HCT116 (cell line): ENCODE measurements at regions not wholly inside any gene's neighbourhood (a gene's known extent, or its start where the extent isn't known, plus 50 kb on each side); places are given as distances from the start of the nearest gene placed in this dataset.

ENCODE experiments used
- ATAC-seq: fragments of 200-7000 bp; cut with Tn5 transposase; 2 replicates; pipeline ENCODE4 v1.9.1; 2020; ENCODE audit warnings: mild to moderate bottlenecking, moderate library complexity
- BruUV-seq: library from RNA; stranded (reverse); fragments of 400-500 nt; replicated peaks from 2 replicates; lab custom pipeline; 2021; lab: Mats Ljungman, UMichigan
- CTCF ChIA-PET: fragments of 300-600 bp; sonication (Branson Sonifier 250); formaldehyde crosslinking; loops from one replicate; lab custom pipeline; 2021; ENCODE audit warnings: antibody characterized with exemption; lab: Charles Lee
- POLR2A ChIA-PET: fragments of 300-600, 350-600 bp; sonication (Branson Sonifier 250); formaldehyde crosslinking; loops from one replicate; lab custom pipeline; 2021; ENCODE audit warnings: antibody characterized with exemption; lab: Charles Lee
- RAD21 ChIA-PET, 2 experiments: fragments of 300-600 bp; sonication (Branson Sonifier 250); formaldehyde crosslinking; loops; one replicate each; lab custom pipeline; 2023; ENCODE audit warnings: low total read pairs in 2 of 2; ENCODE audit not compliant: uncharacterized antibody in 2 of 2, unreplicated experiment in 2 of 2, low non-redundant PET in 1 of 2; lab: Charles Lee
- DNase-seq: peaks from one replicate; pipeline ENCODE4 v3.0.0-alpha.2; 2010; ENCODE audit warnings: low read depth, low spot score
- H2AFZ ChIP-seq: fragments of 200-600 bp; shearing (Covaris generic), sonication (generic); 2 replicates; pipeline ENCODE4 v1.6.1; 2017; ENCODE audit warnings: low read depth, mixed run types, mixed read lengths, antibody characterized with exemption, low read length; ENCODE audit not compliant: poor library complexity, severe bottlenecking
- H3K27ac ChIP-seq: 2 replicates; pipeline ENCODE4 v1.5.1; 2012; ENCODE audit warnings: low read depth, low read length
- H3K27me3 ChIP-seq: fragments of 200-600 bp; sonication (generic); 2 replicates; pipeline ENCODE4 v1.6.1; 2016; ENCODE audit warnings: mixed run types, low read length, mixed read lengths; ENCODE audit not compliant: insufficient read depth
- H3K36me3 ChIP-seq, 2 experiments: fragments of 200-500 bp in 1 of 2; fragments of 200-600 bp in 1 of 2; sonication (Bioruptor generic) in 1 of 2; sonication (generic) in 1 of 2; 2 replicates each; pipeline versions ENCODE4 v1.5.1 to v1.6.1; 2014 to 2016; ENCODE audit warnings: low read length in 2 of 2, inconsistent platforms in 1 of 2, mixed read lengths in 1 of 2, mixed run types in 1 of 2; ENCODE audit not compliant: insufficient read depth in 2 of 2, control insufficient read depth in 1 of 2
- H3K4me1 ChIP-seq, 2 experiments: fragments of 200-600 bp in 1 of 2; sonication (generic) in 1 of 2; 2 replicates each; pipeline versions ENCODE4 v1.5.1 to v1.6.1; 2012 to 2017; ENCODE audit warnings: low read length in 2 of 2, inconsistent platforms in 1 of 2, mild to moderate bottlenecking in 1 of 2, mixed read lengths in 1 of 2, mixed run types in 1 of 2, moderate library complexity in 1 of 2; ENCODE audit not compliant: insufficient read depth in 2 of 2, control insufficient read depth in 1 of 2
- H3K4me2 ChIP-seq: fragments of 200-600 bp; sonication (generic); 2 replicates; pipeline ENCODE4 v1.6.1; 2017; ENCODE audit warnings: mixed run types, low read length, mixed read lengths
- H3K4me3 ChIP-seq, 2 experiments: fragments of 200-600 bp in 1 of 2; sonication (generic) in 1 of 2; replicated peaks in 1 of 2; 2 replicates each; pipeline ENCODE4 v1.5.1; 2011 to 2016; ENCODE audit warnings: low read length in 2 of 2, control low read depth in 1 of 2, low read depth in 1 of 2, mild to moderate bottlenecking in 1 of 2, mixed read lengths in 1 of 2, mixed run types in 1 of 2
- H3K79me2 ChIP-seq: fragments of 200-600 bp; sonication (generic); 2 replicates; pipeline ENCODE4 v1.6.1; 2017; ENCODE audit warnings: mild to moderate bottlenecking, mixed run types, low read length, moderate library complexity, mixed read lengths; ENCODE audit not compliant: insufficient read depth
- H3K9ac ChIP-seq: fragments of 200-600 bp; sonication (generic); 2 replicates; pipeline ENCODE4 v1.6.1; 2016; ENCODE audit warnings: low read length, mixed read lengths
- H3K9me2 ChIP-seq: fragments of 200-600 bp; sonication (generic), shearing (Covaris generic); 2 replicates; pipeline ENCODE4 v1.6.1; 2017; ENCODE audit warnings: mixed run types, mild to moderate bottlenecking, moderate library complexity; ENCODE audit not compliant: insufficient read depth
- H3K9me3 ChIP-seq, 2 experiments: fragments of 200-500 bp in 1 of 2; fragments of 200-600 bp in 1 of 2; sonication (Bioruptor generic) in 1 of 2; sonication (generic) in 1 of 2; 2 replicates each; pipeline ENCODE4 v1.6.1; 2014 to 2017; ENCODE audit warnings: low read length in 2 of 2, mixed read lengths in 2 of 2, inconsistent platforms in 1 of 2, low read depth in 1 of 2, mild to moderate bottlenecking in 1 of 2, mixed run types in 1 of 2, moderate library complexity in 1 of 2; ENCODE audit not compliant: control insufficient read depth in 1 of 2, insufficient read depth in 1 of 2
- H4K20me1 ChIP-seq: fragments of 200-600 bp; sonication (generic), shearing (Covaris generic); 2 replicates; pipeline ENCODE4 v1.6.1; 2017; ENCODE audit warnings: mixed run types, mild to moderate bottlenecking, moderate library complexity; ENCODE audit not compliant: insufficient read depth
- ATF3 ChIP-seq: IDR thresholded peaks from 2 replicates; pipeline ENCODE4 v1.6.1; 2012
- CEBPB ChIP-seq: IDR thresholded peaks from 2 replicates; pipeline ENCODE4 v1.6.1; 2012; ENCODE audit warnings: low read depth
- CTCF ChIP-seq, 3 experiments: fragments of 200-600 bp in 1 of 3; sonication (generic) in 1 of 3; IDR thresholded peaks in 2 of 3; conservative IDR thresholded peaks in 1 of 3; 2 replicates each; pipeline ENCODE4 v1.5.1; 2012 to 2017; ENCODE audit warnings: low read depth in 2 of 3, low read length in 2 of 3, antibody characterized with exemption in 1 of 3, borderline replicate concordance in 1 of 3, control low read depth in 1 of 3, mild to moderate bottlenecking in 1 of 3, mixed read lengths in 1 of 3, mixed run types in 1 of 3, moderate library complexity in 1 of 3; ENCODE audit not compliant: insufficient read depth in 1 of 3
- EGR1 ChIP-seq: IDR thresholded peaks from 2 replicates; pipeline ENCODE4 v1.6.1; 2012; ENCODE audit warnings: low read depth
- EZH2 ChIP-seq: fragments of 200-600 bp; sonication (generic); IDR thresholded peaks from 2 replicates; pipeline ENCODE4 v1.6.1; 2017; ENCODE audit warnings: antibody characterized with exemption, mixed run types
- EZH2phosphoT487 ChIP-seq: fragments of 200-600 bp; IDR thresholded peaks from 2 replicates; pipeline ENCODE4 v1.6.1; 2018; ENCODE audit warnings: antibody characterized with exemption, borderline replicate concordance
- JUND ChIP-seq: IDR thresholded peaks from 2 replicates; pipeline ENCODE4 v1.6.1; 2012
- POLR2A ChIP-seq: IDR thresholded peaks from 2 replicates; pipeline ENCODE4 v1.7.0; 2011; ENCODE audit warnings: borderline replicate concordance; ENCODE audit not compliant: insufficient read depth, insufficient read length; ENCODE audit errors: extremely low read depth
- POLR2AphosphoS5 ChIP-seq: IDR thresholded peaks from 2 replicates; pipeline ENCODE4 v1.6.1; 2011; ENCODE audit warnings: mild to moderate bottlenecking, low read depth, low read length, moderate library complexity
- RAD21 ChIP-seq: IDR thresholded peaks from 2 replicates; pipeline ENCODE4 v1.6.1; 2012; ENCODE audit warnings: low read depth, mild to moderate bottlenecking
- REST ChIP-seq: IDR thresholded peaks from 2 replicates; pipeline ENCODE4 v1.6.1; 2012; ENCODE audit warnings: low read depth
- SIN3A ChIP-seq: IDR thresholded peaks from 2 replicates; pipeline ENCODE4 v1.6.1; 2012; ENCODE audit warnings: low read depth
- SRF ChIP-seq: IDR thresholded peaks from 2 replicates; pipeline ENCODE4 v1.6.1; 2012; ENCODE audit warnings: low read depth
- TCF7L2 ChIP-seq: IDR thresholded peaks from 2 replicates; pipeline ENCODE4 v1.7.0; 2011; ENCODE audit warnings: borderline replicate concordance, inconsistent platforms; ENCODE audit not compliant: insufficient read depth, insufficient read length; ENCODE audit errors: extremely low read depth
- YY1 ChIP-seq: IDR thresholded peaks from 2 replicates; pipeline ENCODE4 v1.6.1; 2011; ENCODE audit warnings: low read length, low read depth, moderate library complexity, mild to moderate bottlenecking; ENCODE audit not compliant: insufficient replicate concordance; ENCODE audit errors: extremely low read depth
- ZBTB33 ChIP-seq: IDR thresholded peaks from 2 replicates; pipeline ENCODE4 v1.6.1; 2011; ENCODE audit warnings: mild to moderate bottlenecking, low read length, moderate library complexity; ENCODE audit not compliant: insufficient replicate concordance; ENCODE audit errors: extremely low read depth
- ZNF274 ChIP-seq: fragments of 200-500 bp; sonication (Bioruptor generic); IDR thresholded peaks from 2 replicates; pipeline ENCODE4 v1.6.1; 2014; ENCODE audit warnings: mild to moderate bottlenecking, low read depth, low read length, inconsistent platforms
- intact Hi-C: fragments of 100-400 bp; cut with micrococcal nuclease; formaldehyde crosslinking; loops from 2 replicates; pipeline ENCODE4 v1.10.0; 2022

GRCh38 chr20:60587986-60588385, 629.8 kb downstream of the CDH26 start:
- Histone ChIP-seq H3K79me2 (no peaks in the 10 kb centered on the region), H3K4me1 (no peaks in the 10 kb centered on the region), H3K9ac (no peak overlapping the region), H3K27me3 (no peaks in the 10 kb centered on the region), H3K36me3 (no peaks in the 10 kb centered on the region), H3K9me2 (no peaks in the 10 kb centered on the region), H3K4me2 (no peak overlapping the region), H3K27ac (no peak overlapping the region), H3K4me3 (no peak overlapping the region), H2AFZ (no peak overlapping the region), H3K9me3 (peaks cover 13 to 39% of the 10 kb centered on the region in 2 experiments; a peak in 2 of 4 replicates), H4K20me1 (no peaks in the 10 kb centered on the region)
- intact Hi-C loops, result no loop called here
- no TSS peak for BruUV-seq
- ChIA-PET POLR2A (no interaction called here), CTCF (no interaction called here), RAD21 (no interaction called here)
- no peak for DNase-seq
- TF ChIP-seq ZBTB33 (no peak), POLR2AphosphoS5 (no peak), ZNF274 (no peak), YY1 (no peak), REST (no peak), CEBPB (no peak), SRF (no peak), POLR2A (no peak), RAD21 (no peak), EGR1 (no peak), ATF3 (no peak), CTCF (IDR thresholded peaks at IDR 0.05 in 2 of 3, conservative IDR thresholded peaks at IDR 0.05 in 1 of 3; ENCODE audit: borderline replicate concordance in 1 of 3, insufficient read depth in 1 of 3, low read depth in 2 of 3, low read length in 2 of 3) (no peak), SIN3A (no peak), TCF7L2 (no peak), EZH2 (no peak), EZH2phosphoT487 (no peak), JUND (no peak)
- ATAC-seq, result no peak
